Panc1 (cell line): ENCODE measurements at regions not wholly inside any gene's neighbourhood (a gene's known extent, or its start where the extent isn't known, plus 50 kb on each side); places are given as distances from the start of the nearest gene placed in this dataset.

Source experiments
- ATAC-seq: fragments of 200-7000 bp; cut with Tn5 transposase; 2 replicates; pipeline ENCODE4 v1.9.1; 2020; ENCODE audit warnings: mild to moderate bottlenecking, moderate library complexity
- BruUV-seq: library from RNA; stranded (reverse); fragments of 400-500 nt; replicated peaks from 2 replicates; lab custom pipeline; 2021; lab: Mats Ljungman, UMichigan
- CTCF ChIA-PET: fragments of 300-600 bp; sonication (Branson Sonifier 250); formaldehyde crosslinking; loops from one replicate; lab custom pipeline; 2022; ENCODE audit warnings: antibody characterized with exemption; lab: Charles Lee
- POLR2A ChIA-PET: fragments of 300-600 bp; sonication (Branson Sonifier 250); formaldehyde crosslinking; loops from one replicate; lab custom pipeline; 2022; ENCODE audit warnings: antibody characterized with exemption; lab: Charles Lee
- DNase-seq: peaks from one replicate; pipeline ENCODE4 v3.0.0-alpha.2; 2010; ENCODE audit warnings: low read depth, low spot score
- H3K27ac ChIP-seq: 2 replicates; pipeline ENCODE4 v1.5.1; 2011; ENCODE audit warnings: mild to moderate bottlenecking, low read length, inconsistent platforms
- H3K27me3 ChIP-seq: fragments of 200-500 bp; sonication (Bioruptor generic); 2 replicates; pipeline ENCODE4 v1.6.0; 2014; ENCODE audit warnings: low read length, inconsistent platforms; ENCODE audit not compliant: control insufficient read depth, insufficient read depth
- H3K36me3 ChIP-seq: fragments of 200-500 bp; sonication (Bioruptor generic); 2 replicates; pipeline ENCODE4 v1.5.1; 2014; ENCODE audit warnings: inconsistent platforms, mild to moderate bottlenecking, low read length, moderate library complexity; ENCODE audit not compliant: control insufficient read depth, insufficient read depth
- H3K4me1 ChIP-seq: 2 replicates; pipeline ENCODE4 v1.5.1; 2011; ENCODE audit warnings: inconsistent platforms, mild to moderate bottlenecking, low read length, moderate library complexity; ENCODE audit not compliant: control insufficient read depth, insufficient read depth
- H3K4me3 ChIP-seq, 2 experiments: 2 replicates each; pipeline ENCODE4 v1.5.1; 2011 to 2012; ENCODE audit warnings: low read depth in 2 of 2, low read length in 2 of 2, mild to moderate bottlenecking in 2 of 2, inconsistent platforms in 1 of 2, moderate library complexity in 1 of 2
- H3K9me3 ChIP-seq: fragments of 200-500 bp; sonication (Bioruptor generic); 2 replicates; pipeline ENCODE4 v1.5.1; 2014; ENCODE audit warnings: low read depth, mild to moderate bottlenecking, inconsistent platforms, low read length, moderate library complexity; ENCODE audit not compliant: control insufficient read depth, insufficient read depth
- POLR2AphosphoS5 ChIP-seq: IDR thresholded peaks from 2 replicates; pipeline ENCODE4 v1.6.1; 2012; ENCODE audit warnings: mild to moderate bottlenecking, low read depth, low read length, moderate library complexity
- SIN3A ChIP-seq: IDR thresholded peaks from 2 replicates; pipeline ENCODE4 v1.6.1; 2012; ENCODE audit warnings: low read depth, mild to moderate bottlenecking, low read length, moderate library complexity, borderline replicate concordance; ENCODE audit not compliant: insufficient read depth
- TCF7L2 ChIP-seq: IDR thresholded peaks from 2 replicates; pipeline ENCODE4 v1.6.1; 2011; ENCODE audit warnings: mild to moderate bottlenecking, low read depth, low read length, inconsistent platforms
- in situ Hi-C: cut with HindIII; loops from 2 replicates; pipeline ENCODE4 v1.10.0; 2016; ENCODE audit warnings: low sequenced_read_pairs, low pct_unique_long_range_greater_than_20kb
- intact Hi-C: fragments of 100-400 bp; cut with micrococcal nuclease; formaldehyde crosslinking; loops from one replicate; pipeline ENCODE4 v1.10.0; 2022; ENCODE audit not compliant: unreplicated experiment
- TF ChIP-seq, protein P1 (sequence below): fragments of 450-650 bp; IDR thresholded peaks from 2 replicates; pipeline ENCODE4 v1.5.1; 2017; ENCODE audit warnings: mild to moderate bottlenecking
- TF ChIP-seq, protein P2 (sequence below), 2 experiments: IDR thresholded peaks; 2 replicates each; pipeline ENCODE4 v1.6.1; 2011 to 2012; ENCODE audit warnings: low read depth in 2 of 2, control low read depth in 1 of 2, low read length in 1 of 2, mild to moderate bottlenecking in 1 of 2, moderate library complexity in 1 of 2; ENCODE audit not compliant: insufficient read depth in 1 of 2

DNA sequence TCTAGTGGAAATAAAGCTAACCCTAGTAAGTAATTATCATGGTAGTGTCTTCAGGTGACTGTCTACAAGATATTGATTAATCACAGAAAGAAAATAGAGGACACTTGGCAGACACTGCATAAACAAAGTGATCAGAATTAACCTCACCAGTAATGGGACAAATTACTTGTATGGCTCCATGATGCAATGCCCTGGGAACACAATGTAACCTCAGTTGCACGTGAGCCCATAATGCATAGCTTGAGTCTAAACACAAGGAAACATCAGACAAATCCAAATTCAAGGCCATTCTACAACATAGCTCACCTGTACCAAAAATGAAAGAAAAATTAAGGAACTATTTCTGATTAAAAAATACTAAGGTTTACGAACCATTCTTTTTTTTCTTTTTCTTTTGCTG lies 92.4 kb upstream of the SSTR4 start:
- H3K27me3 ChIP-seq = 0 out of 2 replicates have a peak, but pooled peaks cover 2% of the 10 kb centered on the region

DNA sequence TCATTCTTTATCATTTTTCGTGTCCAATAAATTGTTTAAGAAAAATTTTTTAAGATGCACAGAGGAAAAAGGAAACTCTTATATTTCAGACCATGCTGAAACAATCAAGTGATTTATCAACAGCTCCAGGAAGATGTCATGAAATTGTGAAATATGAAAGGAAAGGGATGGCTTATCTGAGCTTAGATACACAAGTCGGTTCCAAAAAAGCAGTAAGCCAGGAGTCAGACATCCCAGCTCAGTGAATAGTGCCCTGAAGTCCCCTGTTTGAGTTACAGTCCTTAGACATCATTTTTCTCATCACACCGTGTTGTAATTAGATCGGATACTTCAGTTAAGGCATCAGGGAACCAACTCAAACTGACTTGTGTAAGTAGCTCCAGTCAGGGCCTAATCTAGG lies 91.0 kb upstream of the SSTR4 start:
- no peak for DNase-seq
- ChIA-PET POLR2A (no interaction called here), CTCF (no interaction called here)
- no peak for ATAC-seq
- BruUV-seq = no TSS peak
- intact Hi-C loops = no loop called here
- Histone ChIP-seq H3K9me3 (no peaks in the 10 kb centered on the region), H3K36me3 (no peaks in the 10 kb centered on the region), H3K4me1 (no peaks in the 10 kb centered on the region), H3K4me3 (no peak overlapping the region), H3K27me3 (0 out of 2 replicates have a peak, but pooled peaks cover 2% of the 10 kb centered on the region), H3K27ac (no peak overlapping the region)
- no peak for TF ChIP-seq TCF7L2
- no peak for TF ChIP-seq POLR2AphosphoS5
- TF ChIP-seq, protein P1, sequence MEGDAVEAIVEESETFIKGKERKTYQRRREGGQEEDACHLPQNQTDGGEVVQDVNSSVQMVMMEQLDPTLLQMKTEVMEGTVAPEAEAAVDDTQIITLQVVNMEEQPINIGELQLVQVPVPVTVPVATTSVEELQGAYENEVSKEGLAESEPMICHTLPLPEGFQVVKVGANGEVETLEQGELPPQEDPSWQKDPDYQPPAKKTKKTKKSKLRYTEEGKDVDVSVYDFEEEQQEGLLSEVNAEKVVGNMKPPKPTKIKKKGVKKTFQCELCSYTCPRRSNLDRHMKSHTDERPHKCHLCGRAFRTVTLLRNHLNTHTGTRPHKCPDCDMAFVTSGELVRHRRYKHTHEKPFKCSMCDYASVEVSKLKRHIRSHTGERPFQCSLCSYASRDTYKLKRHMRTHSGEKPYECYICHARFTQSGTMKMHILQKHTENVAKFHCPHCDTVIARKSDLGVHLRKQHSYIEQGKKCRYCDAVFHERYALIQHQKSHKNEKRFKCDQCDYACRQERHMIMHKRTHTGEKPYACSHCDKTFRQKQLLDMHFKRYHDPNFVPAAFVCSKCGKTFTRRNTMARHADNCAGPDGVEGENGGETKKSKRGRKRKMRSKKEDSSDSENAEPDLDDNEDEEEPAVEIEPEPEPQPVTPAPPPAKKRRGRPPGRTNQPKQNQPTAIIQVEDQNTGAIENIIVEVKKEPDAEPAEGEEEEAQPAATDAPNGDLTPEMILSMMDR = no peak
- no peak for TF ChIP-seq SIN3A
- TF ChIP-seq, protein P2, sequence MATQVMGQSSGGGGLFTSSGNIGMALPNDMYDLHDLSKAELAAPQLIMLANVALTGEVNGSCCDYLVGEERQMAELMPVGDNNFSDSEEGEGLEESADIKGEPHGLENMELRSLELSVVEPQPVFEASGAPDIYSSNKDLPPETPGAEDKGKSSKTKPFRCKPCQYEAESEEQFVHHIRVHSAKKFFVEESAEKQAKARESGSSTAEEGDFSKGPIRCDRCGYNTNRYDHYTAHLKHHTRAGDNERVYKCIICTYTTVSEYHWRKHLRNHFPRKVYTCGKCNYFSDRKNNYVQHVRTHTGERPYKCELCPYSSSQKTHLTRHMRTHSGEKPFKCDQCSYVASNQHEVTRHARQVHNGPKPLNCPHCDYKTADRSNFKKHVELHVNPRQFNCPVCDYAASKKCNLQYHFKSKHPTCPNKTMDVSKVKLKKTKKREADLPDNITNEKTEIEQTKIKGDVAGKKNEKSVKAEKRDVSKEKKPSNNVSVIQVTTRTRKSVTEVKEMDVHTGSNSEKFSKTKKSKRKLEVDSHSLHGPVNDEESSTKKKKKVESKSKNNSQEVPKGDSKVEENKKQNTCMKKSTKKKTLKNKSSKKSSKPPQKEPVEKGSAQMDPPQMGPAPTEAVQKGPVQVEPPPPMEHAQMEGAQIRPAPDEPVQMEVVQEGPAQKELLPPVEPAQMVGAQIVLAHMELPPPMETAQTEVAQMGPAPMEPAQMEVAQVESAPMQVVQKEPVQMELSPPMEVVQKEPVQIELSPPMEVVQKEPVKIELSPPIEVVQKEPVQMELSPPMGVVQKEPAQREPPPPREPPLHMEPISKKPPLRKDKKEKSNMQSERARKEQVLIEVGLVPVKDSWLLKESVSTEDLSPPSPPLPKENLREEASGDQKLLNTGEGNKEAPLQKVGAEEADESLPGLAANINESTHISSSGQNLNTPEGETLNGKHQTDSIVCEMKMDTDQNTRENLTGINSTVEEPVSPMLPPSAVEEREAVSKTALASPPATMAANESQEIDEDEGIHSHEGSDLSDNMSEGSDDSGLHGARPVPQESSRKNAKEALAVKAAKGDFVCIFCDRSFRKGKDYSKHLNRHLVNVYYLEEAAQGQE (IDR thresholded peaks at IDR 0.05; ENCODE audit: insufficient read depth in 1 of 2, low read depth in 2 of 2, low read length in 1 of 2) = no peak
- in situ Hi-C loops = no loop called here

More for the DNA sequence above, 92.4 kb upstream of the SSTR4 start:
- ATAC-seq (no peak), DNase-seq (no peak)
- in situ Hi-C loops (no loop called here), intact Hi-C loops (no loop called here)
- Histone ChIP-seq H3K36me3 (no peaks in the 10 kb centered on the region), H3K27ac (no peak overlapping the region), H3K9me3 (no peaks in the 10 kb centered on the region), H3K4me3 (no peak overlapping the region), H3K4me1 (no peaks in the 10 kb centered on the region)
- ChIA-PET POLR2A (no interaction called here), CTCF (no interaction called here)
- no TSS peak for BruUV-seq
- TF ChIP-seq, protein P2 (IDR thresholded peaks at IDR 0.05; ENCODE audit: insufficient read depth in 1 of 2, low read depth in 2 of 2, low read length in 1 of 2) = no peak
- TF ChIP-seq SIN3A (no peak), POLR2AphosphoS5 (no peak), TCF7L2 (no peak)
- TF ChIP-seq, protein P1 = no peak
